Prostate gland (tissue), 2 donors: ENCODE measurements at regions not wholly inside any gene's neighbourhood (a gene's known extent, or its start where the extent isn't known, plus 50 kb on each side); places are given as distances from the start of the nearest gene placed in this dataset.

Source experiments
- DNase-seq: peaks from one replicate; pipeline ENCODE4 v3.0.0-alpha.2; 2019; ENCODE audit warnings: low spot score
- H3K27ac ChIP-seq, 2 donors: fragments of 200-600 bp; sonication (generic); 2 replicates each; pipeline ENCODE4 v1.5.1; 2017 to 2019
- H3K27me3 ChIP-seq: fragments of 200-600 bp; sonication (generic); replicated peaks from 2 replicates; pipeline ENCODE4 v1.5.1; 2019; ENCODE audit not compliant: insufficient read depth
- H3K36me3 ChIP-seq, 2 donors: fragments of 200-600 bp; sonication (generic); 1 replicate in 1 of 2; 2 replicates in 1 of 2; pipeline versions ENCODE4 v1.5.1 to v1.8.1; 2017 to 2019
- H3K4me1 ChIP-seq: fragments of 200-600 bp; sonication (generic); replicated peaks from 2 replicates; pipeline ENCODE4 v1.5.1; 2019
- H3K4me3 ChIP-seq, 2 donors: fragments of 200-600 bp; sonication (generic); 2 replicates each; pipeline ENCODE4 v1.5.1; 2017 to 2019
- H3K9me3 ChIP-seq: fragments of 200-600 bp; sonication (generic); 2 replicates; pipeline ENCODE4 v1.5.1; 2017
- CTCF ChIP-seq, 4 experiments: fragments of 200-600 bp in 2 of 4; fragments of 450-650 bp in 2 of 4; sonication (generic) in 2 of 4; IDR thresholded peaks; 1 replicate in 3 of 4; 2 replicates in 1 of 4; pipeline ENCODE4 v1.5.1; 2016 to 2019; ENCODE audit warnings: antibody characterized with exemption in 4 of 4, mild to moderate bottlenecking in 2 of 4, moderate library complexity in 2 of 4
- POLR2A ChIP-seq: fragments of 450-650 bp; IDR thresholded peaks from one replicate; pipeline ENCODE4 v1.6.1; 2016; ENCODE audit warnings: antibody characterized with exemption, mild to moderate bottlenecking
- POLR2AphosphoS5 ChIP-seq: sonication (generic); formaldehyde crosslinking; IDR thresholded peaks from one replicate; pipeline ENCODE4 v1.6.1; 2017; ENCODE audit warnings: antibody characterized with exemption
- WGBS: methylation state at CpG from one replicate; pipeline ENCODE4 v1.1.5; 2018; 5-methylcytosine and 5-hydroxymethylcytosine counted together
- intact Hi-C: fragments of 100-400 bp; cut with DNase I; formaldehyde crosslinking; loops from one replicate; pipeline ENCODE4 v1.14.2; 2022

GRCh38 chr22:49199224-49199623 lies 628.4 kb downstream of the BRD1 start:
- TF ChIP-seq POLR2A (no peak), CTCF (IDR thresholded peaks at IDR 0.05) (no peak), POLR2AphosphoS5 (no peak)
- DNase-seq = no peak
- WGBS = 87% methylated on average over 5 of the region's 5 CpGs
- H3K27me3 ChIP-seq = no peaks in the 10 kb centered on the region
- no peaks in the 10 kb centered on the region for H3K4me1 ChIP-seq
- no peaks in the 10 kb centered on the region for H3K9me3 ChIP-seq
- intact Hi-C loops = no loop called here
- no peak overlapping the region for H3K4me3 ChIP-seq
- no peaks in the 10 kb centered on the region for H3K36me3 ChIP-seq
- no peak overlapping the region for H3K27ac ChIP-seq

GRCh38 chr22:49198705-49199084 lies 629.0 kb downstream of the BRD1 start:
- TF ChIP-seq CTCF (IDR thresholded peaks at IDR 0.05) = no peak
- TF ChIP-seq POLR2A = no peak
- no peak for TF ChIP-seq POLR2AphosphoS5
- Histone ChIP-seq H3K4me3 (no peak overlapping the region), H3K27me3 (no peaks in the 10 kb centered on the region), H3K27ac (no peak overlapping the region), H3K36me3 (no peaks in the 10 kb centered on the region), H3K9me3 (no peaks in the 10 kb centered on the region), H3K4me1 (no peaks in the 10 kb centered on the region)
- DNase-seq = no peak
- intact Hi-C loops = no loop called here
- WGBS = 84% methylated on average over 6 of the region's 6 CpGs

- WGBS = 64% methylated on average over 20 of the region's 20 CpGs
- Histone ChIP-seq H3K27ac (no peak overlapping the region), H3K9me3 (no peaks in the 10 kb centered on the region), H3K4me3 (no peak overlapping the region), H3K36me3 (no peaks in the 10 kb centered on the region), H3K27me3 (no peaks in the 10 kb centered on the region), H3K4me1 (no peaks in the 10 kb centered on the region)
- intact Hi-C loops = no loop called here
- TF ChIP-seq CTCF (IDR thresholded peaks at IDR 0.05) (no peak), POLR2AphosphoS5 (no peak), POLR2A (no peak)
- DNase-seq = no peak
Measured at GRCh38 chr22:49197986-49198704, 629.5 kb downstream of the BRD1 start.

GRCh38 chr22:49197505-49197904 lies 630.2 kb downstream of the BRD1 start:
- H3K36me3 ChIP-seq = no peaks in the 10 kb centered on the region
- intact Hi-C loops = no loop called here
- no peak for DNase-seq
- H3K9me3 ChIP-seq = no peaks in the 10 kb centered on the region
- no peaks in the 10 kb centered on the region for H3K4me1 ChIP-seq
- H3K27me3 ChIP-seq = no peaks in the 10 kb centered on the region
- 2% methylated on average over 16 of the region's 16 CpGs for WGBS
- TF ChIP-seq CTCF (IDR thresholded peaks at IDR 0.05) (no peak), POLR2AphosphoS5 (no peak), POLR2A (no peak)
- no peak overlapping the region for H3K4me3 ChIP-seq
- no peak overlapping the region for H3K27ac ChIP-seq

GRCh38 chr22:49196046-49196511 lies 631.6 kb downstream of the BRD1 start:
- no peak for DNase-seq
- Histone ChIP-seq H3K4me1 (no peaks in the 10 kb centered on the region), H3K27ac (no peak overlapping the region), H3K27me3 (no peaks in the 10 kb centered on the region), H3K36me3 (no peaks in the 10 kb centered on the region), H3K4me3 (no peak overlapping the region), H3K9me3 (no peaks in the 10 kb centered on the region)
- intact Hi-C loops = no loop called here
- WGBS = 93% methylated on average over 13 of the region's 13 CpGs
- no peak for TF ChIP-seq CTCF (IDR thresholded peaks at IDR 0.05)
- no peak for TF ChIP-seq POLR2A
- TF ChIP-seq POLR2AphosphoS5 = no peak
